SW480 (cell line): ENCODE measurements at regions not wholly inside any gene's neighbourhood (a gene's known extent, or its start where the extent isn't known, plus 50 kb on each side); places are given as distances from the start of the nearest gene placed in this dataset.
"Not testable (repeated sequence)": the region's sequence is repeated elsewhere in the genome, so short reads cannot be mapped to it uniquely, and the experiment has no call there.

Experiments used
- DNase-seq: peaks from one replicate; pipeline ENCODE4 v3.0.0-alpha.2; 2016; ENCODE audit warnings: low spot score

- DNase-seq = no peak
These were observed 468.2 kb downstream of the MMUT start for GRCh38 chr6:48994811-48995210.

- DNase-seq = no peak
These were observed 472.3 kb downstream of the MMUT start for GRCh38 chr6:48990739-48991138.

GRCh38 chr6:48986845-48987244 lies 476.2 kb downstream of the MMUT start:
- DNase-seq = no peak

GRCh38 chr6:48986105-48986504 lies 476.9 kb downstream of the MMUT start:
- no peak for DNase-seq

- DNase-seq = no peak
These were observed 478.0 kb downstream of the MMUT start for GRCh38 chr6:48985025-48985424.

- DNase-seq = not testable (repeated sequence)
These were observed 479.1 kb downstream of the MMUT start for GRCh38 chr6:48983968-48984367.

GRCh38 chr6:48983377-48983776 lies 479.7 kb downstream of the MMUT start:
- no peak for DNase-seq

- DNase-seq = no peak
These were observed 483.2 kb downstream of the MMUT start for GRCh38 chr6:48979806-48980205.

GRCh38 chr6:48979085-48979484 lies 484.0 kb downstream of the MMUT start:
- no peak for DNase-seq

GRCh38 chr6:48978016-48978415 lies 485.0 kb downstream of the MMUT start:
- no peak for DNase-seq

- DNase-seq = no peak
These were observed 485.5 kb downstream of the MMUT start for GRCh38 chr6:48977573-48977972.

- no peak for DNase-seq
These were observed 489.6 kb downstream of the MMUT start for GRCh38 chr6:48973491-48973890.

- no peak for DNase-seq
These were observed 501.2 kb downstream of the MMUT start for GRCh38 chr6:48961781-48962415.

GRCh38 chr6:48959251-48960060 lies 503.6 kb downstream of the MMUT start:
- DNase-seq = no peak

GRCh38 chr6:48957781-48958180 lies 505.3 kb downstream of the MMUT start:
- DNase-seq = no peak

- DNase-seq = no peak
These were observed 511.1 kb downstream of the MMUT start for GRCh38 chr6:48951917-48952316.

GRCh38 chr6:48944276-48944675 lies 518.8 kb downstream of the MMUT start:
- DNase-seq = not testable (repeated sequence)

- no peak for DNase-seq
These were observed 529.9 kb downstream of the MMUT start for GRCh38 chr6:48933136-48933535.

GRCh38 chr6:48928937-48929336 lies 534.1 kb downstream of the MMUT start:
- no peak for DNase-seq

GRCh38 chr6:48922837-48923236 lies 540.2 kb downstream of the MMUT start:
- DNase-seq = no peak

GRCh38 chr6:48919555-48919954 lies 543.5 kb downstream of the MMUT start:
- DNase-seq = no peak

GRCh38 chr6:48917233-48917632 lies 545.8 kb downstream of the MMUT start:
- no peak for DNase-seq

- DNase-seq = no peak
These were observed 546.4 kb downstream of the MMUT start for GRCh38 chr6:48916607-48917006.

GRCh38 chr6:48915591-48915990 lies 547.5 kb downstream of the MMUT start:
- no peak for DNase-seq
